Smooth muscle cell (in vitro differentiated cells): ENCODE measurements at regions not wholly inside any gene's neighbourhood (a gene's known extent, or its start where the extent isn't known, plus 50 kb on each side); places are given as distances from the start of the nearest gene placed in this dataset.
"Not testable (repeated sequence)": the region's sequence is repeated elsewhere in the genome, so short reads cannot be mapped to it uniquely, and the experiment has no call there.

Experiments used
- DNase-seq: peaks from one replicate; lab custom pipeline; 2025; ENCODE audit not compliant: unreplicated experiment; lab: John Stamatoyannopoulos, UW
- H2AFZ ChIP-seq: fragments of 200-600 bp; sonication (generic); 2 replicates; pipeline ENCODE4 v1.6.0; 2016; ENCODE audit warnings: antibody characterized with exemption, low read depth, mild to moderate bottlenecking
- H3F3A ChIP-seq: fragments of 200-600 bp; sonication (generic); 2 replicates; pipeline ENCODE4 v1.6.0; 2017; ENCODE audit warnings: antibody characterized with exemption, low read depth
- H3K27ac ChIP-seq: fragments of 200-600 bp; sonication (generic); 2 replicates; pipeline ENCODE4 v1.5.1; 2016; ENCODE audit warnings: low read depth, mild to moderate bottlenecking
- H3K27me3 ChIP-seq: fragments of 200-600 bp; sonication (generic); 2 replicates; pipeline ENCODE4 v1.6.1; 2016; ENCODE audit warnings: low read depth, mild to moderate bottlenecking
- H3K36me3 ChIP-seq: fragments of 200-600 bp; sonication (generic); 2 replicates; pipeline ENCODE4 v1.5.1; 2016; ENCODE audit warnings: low read depth
- H3K4me1 ChIP-seq: fragments of 200-600 bp; sonication (generic); 2 replicates; pipeline ENCODE4 v1.5.1; 2016; ENCODE audit warnings: low read depth
- H3K4me2 ChIP-seq: fragments of 200-600 bp; sonication (generic); 2 replicates; pipeline ENCODE4 v1.6.0; 2016; ENCODE audit warnings: mild to moderate bottlenecking
- H3K4me3 ChIP-seq: fragments of 200-600 bp; sonication (generic); 2 replicates; pipeline ENCODE4 v1.5.1; 2016; ENCODE audit warnings: mild to moderate bottlenecking
- H3K79me2 ChIP-seq: fragments of 200-600 bp; sonication (generic); 2 replicates; pipeline ENCODE4 v1.6.0; 2016; ENCODE audit warnings: low read depth, mild to moderate bottlenecking
- H3K9ac ChIP-seq: fragments of 200-600 bp; sonication (generic); 2 replicates; pipeline ENCODE4 v1.6.0; 2016; ENCODE audit warnings: low read depth
- H3K9me3 ChIP-seq: fragments of 200-600 bp; sonication (generic); replicated peaks from 2 replicates; pipeline ENCODE4 v1.5.1; 2016; ENCODE audit warnings: low read depth
- H4K20me1 ChIP-seq: fragments of 200-600 bp; sonication (generic); 2 replicates; pipeline ENCODE4 v1.6.0; 2016; ENCODE audit warnings: low read depth
- WGBS: methylation state at CpG from one replicate; pipeline ENCODE4 v1.1.7; 2016; ENCODE audit warnings: low lambda C conversion rate; 5-methylcytosine and 5-hydroxymethylcytosine counted together
- TF ChIP-seq, protein P1 (sequence below): fragments of 200-600 bp; sonication (generic); IDR thresholded peaks from 2 replicates; pipeline ENCODE4 v1.5.1; 2017; ENCODE audit warnings: borderline replicate concordance, mild to moderate bottlenecking, antibody characterized with exemption; ENCODE audit not compliant: insufficient read depth, poor library complexity, severe bottlenecking

DNA sequence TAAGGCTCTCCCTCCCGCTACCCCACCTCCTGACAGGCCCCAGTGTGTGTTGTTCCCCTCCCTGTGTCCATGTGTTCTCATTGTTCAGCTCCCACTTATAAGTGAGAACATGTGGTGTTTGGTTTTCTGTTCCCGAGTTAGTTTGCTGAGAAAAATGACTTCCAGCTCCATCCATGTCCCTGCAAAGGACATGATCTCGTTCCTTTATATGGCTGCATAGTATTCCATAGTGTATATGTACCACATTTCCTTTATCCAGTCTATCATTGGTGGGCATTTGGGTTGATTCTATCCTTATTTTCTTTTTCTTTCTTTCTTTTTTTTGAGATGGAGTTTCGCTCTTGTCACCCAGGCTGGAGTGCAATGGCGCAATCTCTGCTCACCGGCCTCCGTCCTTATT is 57.8 kb upstream of the RASSF3 start:
- H3K4me1 ChIP-seq, H3K27ac ChIP-seq, H3K79me2 ChIP-seq, H3F3A ChIP-seq, DNase-seq, H3K4me2 ChIP-seq, H3K4me3 ChIP-seq, H3K9me3 ChIP-seq, H3K9ac ChIP-seq, H3K36me3 ChIP-seq, H4K20me1 ChIP-seq, H3K27me3 ChIP-seq, H2AFZ ChIP-seq: not testable (repeated sequence)
- 80% methylated on average over 7 of the region's 7 CpGs for WGBS

- H3K9me3 ChIP-seq, H3K9ac ChIP-seq, H2AFZ ChIP-seq, H3K4me2 ChIP-seq, H3K4me3 ChIP-seq, H3K27ac ChIP-seq, H3K79me2 ChIP-seq, H4K20me1 ChIP-seq, H3F3A ChIP-seq, H3K36me3 ChIP-seq, H3K4me1 ChIP-seq, DNase-seq, H3K27me3 ChIP-seq: not testable (repeated sequence)
- WGBS, result 82% methylated on average over 2 of the region's 2 CpGs
Observed at GRCh38 chr12:64553689-64554088, 56.6 kb upstream of the RASSF3 start.

DNA sequence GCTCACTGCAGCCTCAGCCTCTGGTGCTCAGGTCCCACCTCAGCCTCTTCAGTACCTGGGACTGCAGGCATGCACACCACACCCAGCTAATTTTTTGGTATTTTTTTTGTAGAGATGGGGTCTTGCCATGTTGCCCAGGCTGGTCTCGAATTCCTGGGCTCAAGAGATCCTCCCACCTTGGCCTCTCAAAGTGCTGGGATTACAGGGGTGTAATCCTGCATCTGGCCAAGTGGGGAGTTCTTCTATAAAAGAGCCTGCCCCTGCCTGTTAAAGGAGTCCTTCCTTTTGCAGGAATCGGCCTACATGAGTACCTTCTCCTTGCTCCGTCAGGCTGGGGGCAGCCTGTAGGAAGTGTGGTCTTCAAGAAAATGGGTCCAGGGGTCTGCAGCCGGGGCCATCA is 54.1 kb upstream of the RASSF3 start:
- Histone ChIP-seq H3K4me3 (no peak overlapping the region), H3K9me3 (no peaks in the 10 kb centered on the region), H3F3A (no peaks in the 10 kb centered on the region), H2AFZ (no peak overlapping the region), H3K4me1 (peaks cover 3% of the 10 kb centered on the region), H3K79me2 (no peaks in the 10 kb centered on the region), H3K36me3 (no peaks in the 10 kb centered on the region), H3K4me2 (no peak overlapping the region), H3K27ac (no peak overlapping the region), H3K27me3 (no peaks in the 10 kb centered on the region), H4K20me1 (no peaks in the 10 kb centered on the region), H3K9ac (no peak overlapping the region)
- DNase-seq, result no peak
- WGBS, result 88% methylated on average over 4 of the region's 4 CpGs
- TF ChIP-seq, protein P1, sequence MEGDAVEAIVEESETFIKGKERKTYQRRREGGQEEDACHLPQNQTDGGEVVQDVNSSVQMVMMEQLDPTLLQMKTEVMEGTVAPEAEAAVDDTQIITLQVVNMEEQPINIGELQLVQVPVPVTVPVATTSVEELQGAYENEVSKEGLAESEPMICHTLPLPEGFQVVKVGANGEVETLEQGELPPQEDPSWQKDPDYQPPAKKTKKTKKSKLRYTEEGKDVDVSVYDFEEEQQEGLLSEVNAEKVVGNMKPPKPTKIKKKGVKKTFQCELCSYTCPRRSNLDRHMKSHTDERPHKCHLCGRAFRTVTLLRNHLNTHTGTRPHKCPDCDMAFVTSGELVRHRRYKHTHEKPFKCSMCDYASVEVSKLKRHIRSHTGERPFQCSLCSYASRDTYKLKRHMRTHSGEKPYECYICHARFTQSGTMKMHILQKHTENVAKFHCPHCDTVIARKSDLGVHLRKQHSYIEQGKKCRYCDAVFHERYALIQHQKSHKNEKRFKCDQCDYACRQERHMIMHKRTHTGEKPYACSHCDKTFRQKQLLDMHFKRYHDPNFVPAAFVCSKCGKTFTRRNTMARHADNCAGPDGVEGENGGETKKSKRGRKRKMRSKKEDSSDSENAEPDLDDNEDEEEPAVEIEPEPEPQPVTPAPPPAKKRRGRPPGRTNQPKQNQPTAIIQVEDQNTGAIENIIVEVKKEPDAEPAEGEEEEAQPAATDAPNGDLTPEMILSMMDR, result no peak

DNA sequence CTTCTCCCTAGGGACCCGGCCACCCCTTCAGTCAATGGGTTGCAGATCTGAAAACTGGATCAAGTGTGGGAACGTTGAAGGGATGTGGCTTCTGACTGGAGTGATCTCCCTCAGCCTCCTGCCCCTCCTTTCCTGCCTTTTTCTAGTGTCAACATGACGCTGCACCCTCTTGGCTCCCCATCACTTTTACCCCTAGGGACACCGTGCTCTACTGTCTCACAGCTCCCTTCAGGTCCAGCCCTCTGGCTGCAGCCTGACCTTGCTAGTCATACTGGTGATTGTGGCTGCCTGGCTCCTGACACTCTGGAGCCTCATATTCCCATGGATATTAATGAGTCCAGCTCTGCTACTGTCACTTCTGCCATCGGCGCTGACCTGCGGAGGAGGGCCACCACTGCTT is 51.5 kb upstream of the RASSF3 start:
- H3F3A ChIP-seq, result no peaks in the 10 kb centered on the region
- 90% methylated on average over 7 of the region's 7 CpGs for WGBS
- no peaks in the 10 kb centered on the region for H3K79me2 ChIP-seq
- no peak overlapping the region for H3K27ac ChIP-seq
- H3K4me1 ChIP-seq, result peaks cover 3% of the 10 kb centered on the region
- H3K9me3 ChIP-seq, result no peaks in the 10 kb centered on the region
- no peak for DNase-seq
- no peaks in the 10 kb centered on the region for H3K36me3 ChIP-seq
- H2AFZ ChIP-seq, result no peak overlapping the region
- no peak overlapping the region for H3K4me2 ChIP-seq
- H4K20me1 ChIP-seq, result no peaks in the 10 kb centered on the region
- no peak overlapping the region for H3K4me3 ChIP-seq
- no peak overlapping the region for H3K9ac ChIP-seq
- no peaks in the 10 kb centered on the region for H3K27me3 ChIP-seq
- TF ChIP-seq, protein P1, result no peak
